ENCODE measurements at regions not wholly inside any gene's neighbourhood (a gene's known extent, or its start where the extent isn't known, plus 50 kb on each side); places are given as distances from the start of the nearest gene placed in this dataset.

DNA sequence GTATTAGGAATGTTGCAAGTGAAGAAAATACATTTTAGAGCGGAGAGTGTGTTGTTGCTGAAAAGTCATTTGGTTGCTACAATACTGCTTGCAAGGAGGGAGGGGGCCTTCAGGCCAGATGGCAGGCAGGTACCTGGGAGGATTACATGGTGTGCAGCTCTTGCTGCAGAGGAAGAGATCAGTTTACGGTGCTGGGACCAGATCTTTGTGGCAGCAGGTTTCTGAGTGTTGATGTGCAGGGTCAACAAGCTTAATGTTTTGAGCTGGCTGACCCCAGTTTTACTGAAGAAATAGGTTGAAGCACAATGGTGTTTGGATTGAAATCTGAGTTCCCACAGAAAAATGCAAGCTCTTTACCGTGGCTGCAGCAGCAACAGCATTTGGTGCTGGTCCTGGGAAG lies 96.4 kb upstream of the DDIT4L start:
- ChIA-PET CTCF (interaction anchor here (1.2 kb wide), 1 partner anchor 18 kb away, joined by 3 read pairs; no protein-coding TSS in a partner anchor), POLR2A (no interaction called here)
- no peak for DNase-seq (ENCODE audit: extremely low spot score)
- TF ChIP-seq, protein P1, sequence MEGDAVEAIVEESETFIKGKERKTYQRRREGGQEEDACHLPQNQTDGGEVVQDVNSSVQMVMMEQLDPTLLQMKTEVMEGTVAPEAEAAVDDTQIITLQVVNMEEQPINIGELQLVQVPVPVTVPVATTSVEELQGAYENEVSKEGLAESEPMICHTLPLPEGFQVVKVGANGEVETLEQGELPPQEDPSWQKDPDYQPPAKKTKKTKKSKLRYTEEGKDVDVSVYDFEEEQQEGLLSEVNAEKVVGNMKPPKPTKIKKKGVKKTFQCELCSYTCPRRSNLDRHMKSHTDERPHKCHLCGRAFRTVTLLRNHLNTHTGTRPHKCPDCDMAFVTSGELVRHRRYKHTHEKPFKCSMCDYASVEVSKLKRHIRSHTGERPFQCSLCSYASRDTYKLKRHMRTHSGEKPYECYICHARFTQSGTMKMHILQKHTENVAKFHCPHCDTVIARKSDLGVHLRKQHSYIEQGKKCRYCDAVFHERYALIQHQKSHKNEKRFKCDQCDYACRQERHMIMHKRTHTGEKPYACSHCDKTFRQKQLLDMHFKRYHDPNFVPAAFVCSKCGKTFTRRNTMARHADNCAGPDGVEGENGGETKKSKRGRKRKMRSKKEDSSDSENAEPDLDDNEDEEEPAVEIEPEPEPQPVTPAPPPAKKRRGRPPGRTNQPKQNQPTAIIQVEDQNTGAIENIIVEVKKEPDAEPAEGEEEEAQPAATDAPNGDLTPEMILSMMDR (IDR thresholded peaks at IDR 0.05; ENCODE audit: control extremely low read depth, extremely low read depth, low read depth, missing control alignments), result no peak

DNA sequence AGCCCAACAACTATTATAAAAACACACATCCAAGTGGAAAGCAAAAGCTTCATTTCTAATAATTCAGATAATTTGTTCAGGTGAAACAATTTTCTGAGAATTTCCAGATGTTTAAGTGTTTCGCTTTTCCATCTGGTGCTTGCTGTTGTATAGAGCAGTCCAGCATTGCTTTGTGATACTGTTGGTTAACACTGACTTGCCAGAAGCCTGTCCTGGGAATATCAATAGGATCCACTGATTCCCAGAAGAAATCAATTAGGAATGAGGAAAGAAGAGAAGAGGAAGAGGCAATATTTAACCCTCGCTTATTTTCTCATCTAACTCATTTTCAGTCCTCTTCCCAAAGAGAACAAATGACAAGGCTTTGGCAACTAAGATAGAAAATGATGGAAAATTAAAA lies 94.9 kb upstream of the DDIT4L start:
- POLR2A ChIA-PET, result no interaction called here
- CTCF ChIA-PET, result no interaction called here
- TF ChIP-seq, protein P1 (IDR thresholded peaks at IDR 0.05; ENCODE audit: control extremely low read depth, extremely low read depth, low read depth, missing control alignments), result no peak
- DNase-seq (ENCODE audit: extremely low spot score), result no peak

DNA sequence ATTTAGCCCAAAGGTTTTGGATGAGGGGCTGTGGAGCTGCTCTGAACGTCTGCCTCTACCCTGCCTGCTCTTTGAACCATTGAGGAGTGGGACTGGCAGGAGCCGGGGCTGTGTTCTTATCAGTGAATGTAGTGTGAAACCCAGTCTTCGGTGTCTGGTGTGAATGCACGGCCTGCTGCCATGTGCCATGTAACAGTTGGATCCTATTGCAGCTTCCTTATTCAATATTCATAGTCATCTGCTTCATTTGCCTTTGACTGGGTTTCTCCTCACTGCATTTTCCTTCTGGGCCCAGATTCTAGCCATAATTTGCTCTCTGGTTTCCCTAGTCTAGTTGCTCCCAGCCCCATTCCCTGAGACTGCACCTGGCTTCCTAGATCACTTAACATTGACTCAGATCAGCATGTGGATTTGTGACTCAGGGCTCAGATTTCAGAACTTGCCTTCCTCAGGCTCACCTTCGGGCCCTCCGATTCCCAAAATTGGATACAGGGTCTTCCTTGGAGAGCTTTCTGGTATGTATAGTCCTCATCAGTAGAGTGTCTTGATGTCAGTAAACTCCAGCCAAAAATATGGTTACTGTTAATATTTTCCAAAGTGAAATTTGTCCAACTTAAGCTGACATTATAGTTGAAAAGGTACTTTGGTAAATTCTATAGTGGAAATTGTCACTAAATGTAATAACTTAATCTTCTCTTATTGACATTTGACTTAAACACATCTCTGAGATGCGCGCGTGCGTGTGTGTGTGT lies 94.0 kb upstream of the DDIT4L start:
- POLR2A ChIA-PET, result no interaction called here
- DNase-seq (ENCODE audit: extremely low spot score), result no peak
- CTCF ChIA-PET, result no interaction called here
- TF ChIP-seq, protein P1 (IDR thresholded peaks at IDR 0.05; ENCODE audit: control extremely low read depth, extremely low read depth, low read depth, missing control alignments), result no peak

DNA sequence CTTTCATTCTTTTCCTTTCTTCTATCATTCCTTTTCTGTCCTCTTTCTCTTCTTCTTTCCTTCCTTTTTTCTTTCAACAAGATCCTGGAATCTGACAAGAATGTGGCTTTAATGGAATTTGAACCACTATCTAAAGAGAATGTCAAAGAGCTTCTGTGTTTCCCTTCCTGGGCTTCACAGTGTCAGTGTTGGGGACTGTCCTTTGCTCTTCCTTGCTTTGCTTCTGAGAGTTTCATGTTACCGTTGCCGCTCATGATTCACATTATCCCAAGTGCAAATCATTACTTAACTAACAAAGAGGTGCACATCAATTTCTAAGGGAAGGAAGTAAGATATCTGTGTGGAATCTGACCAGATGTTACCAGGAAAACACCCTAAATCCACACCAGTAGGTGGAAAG lies 90.5 kb upstream of the DDIT4L start:
- POLR2A ChIA-PET, result no interaction called here
- TF ChIP-seq, protein P1 (IDR thresholded peaks at IDR 0.05; ENCODE audit: control extremely low read depth, extremely low read depth, low read depth, missing control alignments), result no peak
- DNase-seq (ENCODE audit: extremely low spot score), result no peak
- CTCF ChIA-PET, result interaction anchor here (1.3 to 2.0 kb wide), 2 partner anchors 9 to 11 kb away, joined by 3 to 4 read pairs; no protein-coding TSS in a partner anchor

DNA sequence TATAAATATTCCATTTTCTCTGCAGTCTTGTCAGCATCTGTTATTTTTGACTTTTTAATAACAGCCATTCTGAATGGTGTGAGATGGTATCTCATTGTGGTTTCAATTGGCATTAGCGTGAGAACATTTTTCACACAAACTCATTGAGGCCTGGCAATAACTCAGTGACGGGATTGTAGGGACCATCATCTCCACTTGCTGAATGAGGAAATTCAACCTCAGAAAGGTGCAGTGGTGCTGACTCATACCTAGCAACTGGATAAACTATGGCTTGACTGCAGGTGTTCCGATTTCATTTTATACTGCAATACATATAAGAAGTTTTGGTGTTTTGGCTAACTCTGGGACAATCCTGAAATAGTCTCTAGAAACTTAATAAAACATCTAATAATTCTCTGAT lies 88.3 kb upstream of the DDIT4L start:
- CTCF ChIA-PET, result no interaction called here

DNA sequence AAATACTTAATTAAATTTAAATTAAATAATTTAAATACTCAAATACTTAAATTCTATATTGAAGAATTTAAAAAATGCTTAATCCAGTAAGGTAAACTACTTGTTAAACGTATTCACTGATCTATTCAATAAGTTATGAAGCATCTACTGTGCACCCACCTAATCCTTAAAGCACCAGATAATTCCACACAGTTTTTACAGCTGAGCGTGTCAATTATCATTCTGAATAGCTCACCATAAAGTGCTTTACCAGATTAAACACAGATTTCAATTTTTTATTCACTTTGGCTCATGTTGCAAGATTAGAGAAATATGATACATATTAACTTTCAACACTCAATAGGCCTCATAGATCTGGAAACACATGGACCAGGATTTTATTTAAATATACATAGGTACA lies 79.2 kb upstream of the DDIT4L start:
- TF ChIP-seq, protein P1 (IDR thresholded peaks at IDR 0.05; ENCODE audit: control extremely low read depth, extremely low read depth, low read depth, missing control alignments), result no peak
- ChIA-PET POLR2A (no interaction called here), CTCF (interaction anchor here (1.0 to 2.2 kb wide), 3 partner anchors 13 to 17 kb away, joined by 3 to 4 read pairs (median 4); no protein-coding TSS in a partner anchor)
- DNase-seq (ENCODE audit: extremely low spot score), result no peak

More for the DNA sequence above, 88.3 kb upstream of the DDIT4L start:
- POLR2A ChIA-PET, result no interaction called here
- TF ChIP-seq, protein P1 (IDR thresholded peaks at IDR 0.05; ENCODE audit: control extremely low read depth, extremely low read depth, low read depth, missing control alignments), result no peak
- DNase-seq (ENCODE audit: extremely low spot score), result no peak

Data from GM10248 (cell line).